K562 (cell line): ENCODE measurements at regions not wholly inside any gene's neighbourhood (a gene's known extent, or its start where the extent isn't known, plus 50 kb on each side); places are given as distances from the start of the nearest gene placed in this dataset.

Experiments used
- ATAC-seq: fragments of 200-7000 bp; cut with Tn5 transposase; 3 replicates; pipeline ENCODE4 v1.9.1; 2020; ENCODE audit warnings: moderate library complexity
- BruUV-seq: library from RNA; stranded (reverse); fragments of 400-500 nt; replicated peaks from 2 replicates; lab custom pipeline; 2021; lab: Mats Ljungman, UMichigan
- CTCF ChIA-PET: fragments of 300-600 bp; formaldehyde crosslinking; extraction: SDS; loops from one replicate; lab custom pipeline; 2021; ENCODE audit warnings: low intra/inter-chr PET ratio; lab: Yijun Ruan, JAX
- POLR2A ChIA-PET: fragments of 300-600, 350-650 bp; sonication (Branson Sonifier 250); formaldehyde crosslinking; extraction: SDS; loops from one replicate; lab custom pipeline; 2021; ENCODE audit warnings: antibody characterized with exemption, inconsistent platforms; lab: Yijun Ruan, JAX
- DNase-seq, 4 experiments: peaks; one replicate each; pipeline versions ENCODE4 v3.0.0 to v3.0.0-alpha.2; 2011 to 2018; ENCODE audit warnings: low spot score in 3 of 4, mixed read lengths in 3 of 4; ENCODE audit errors: extremely low read depth in 1 of 4
- FAIRE-seq: peaks from 2 replicates; lab custom pipeline; 2011; peaks lifted over from hg19 to GRCh38; lab: Jason Lieb, UNC
- H2AFZ ChIP-seq: 2 replicates; pipeline ENCODE4 v1.6.0; 2011; ENCODE audit warnings: low read depth, low read length, control low read depth, inconsistent platforms
- H3K27ac ChIP-seq: fragments of 200-600 bp; 3 replicates; pipeline ENCODE4 v1.8.0; 2011; ENCODE audit warnings: low read depth, mild to moderate bottlenecking, control low read depth, inconsistent platforms, low read length, moderate library complexity, mixed read lengths; ENCODE audit errors: extremely low read depth
- H3K27me3 ChIP-seq, 2 experiments: fragments of 300-600 bp in 1 of 2; 2 replicates in 1 of 2; 3 replicates in 1 of 2; pipeline versions ENCODE4 v1.6.0 to v1.8.0; 2011; ENCODE audit warnings: inconsistent platforms in 2 of 2, low read length in 2 of 2, mild to moderate bottlenecking in 1 of 2, mixed read lengths in 1 of 2, moderate library complexity in 1 of 2; ENCODE audit not compliant: control insufficient read depth in 2 of 2, insufficient read depth in 2 of 2
- H3K36me3 ChIP-seq: fragments of 300-600 bp; 3 replicates; pipeline ENCODE4 v1.8.0; 2011; ENCODE audit warnings: mild to moderate bottlenecking, low read length, inconsistent platforms; ENCODE audit not compliant: control insufficient read depth, insufficient read depth
- H3K4me1 ChIP-seq, 2 experiments: fragments of 200-600 bp in 1 of 2; replicated peaks in 1 of 2; 2 replicates in 1 of 2; 3 replicates in 1 of 2; pipeline versions ENCODE4 v1.5.1 to v1.8.0; 2011; ENCODE audit warnings: inconsistent platforms in 2 of 2, low read length in 2 of 2, mild to moderate bottlenecking in 1 of 2, mixed read lengths in 1 of 2, moderate library complexity in 1 of 2; ENCODE audit not compliant: control insufficient read depth in 2 of 2, insufficient read depth in 2 of 2
- H3K4me2 ChIP-seq: 2 replicates; pipeline ENCODE4 v1.6.1; 2011; ENCODE audit warnings: low read length, control low read depth, inconsistent platforms, mixed read lengths; ENCODE audit not compliant: insufficient read depth
- H3K4me3 ChIP-seq: fragments of 200-600 bp; sonication (generic), shearing (Covaris generic); 2 replicates; pipeline ENCODE4 v1.5.1; 2016; ENCODE audit warnings: control low read depth, inconsistent platforms
- H3K79me2 ChIP-seq: fragments of 200-600 bp; 3 replicates; pipeline ENCODE4 v1.8.0; 2011; ENCODE audit warnings: low read length, inconsistent platforms; ENCODE audit not compliant: control insufficient read depth, insufficient read depth
- H3K9ac ChIP-seq, 2 experiments: 2 replicates each; pipeline versions ENCODE4 v1.6.0 to v1.6.1; 2011; ENCODE audit warnings: low read depth in 2 of 2, low read length in 2 of 2, control low read depth in 1 of 2, inconsistent platforms in 1 of 2, mild to moderate bottlenecking in 1 of 2, mixed read lengths in 1 of 2; ENCODE audit not compliant: insufficient read depth in 1 of 2
- H3K9me1 ChIP-seq: one replicate; pipeline ENCODE4 v1.6.0; 2011; ENCODE audit warnings: inconsistent platforms, mild to moderate bottlenecking, low read length, moderate library complexity; ENCODE audit not compliant: control insufficient read depth, insufficient read depth
- H3K9me3 ChIP-seq: replicated peaks from 2 replicates; pipeline ENCODE4 v1.5.1; 2011; ENCODE audit warnings: low read depth, low read length, inconsistent platforms; ENCODE audit not compliant: control insufficient read depth, insufficient read depth
- H4K20me1 ChIP-seq: replicated peaks from 2 replicates; pipeline ENCODE4 v1.6.1; 2011; ENCODE audit warnings: low read length, inconsistent platforms, mixed read lengths; ENCODE audit not compliant: control insufficient read depth, insufficient read depth
- DLX4 ChIP-seq: fragments of 250-450 bp; sonication (Bioruptor Pico); IDR thresholded peaks from 2 replicates; pipeline ENCODE4 v1.6.1; 2021; ENCODE audit warnings: mild to moderate bottlenecking
- HOMEZ ChIP-seq: fragments of 250-450 bp; sonication (Bioruptor Pico); IDR thresholded peaks from 2 replicates; pipeline ENCODE4 v1.4.0; 2020; ENCODE audit warnings: mild to moderate bottlenecking, moderate library complexity
- RERE ChIP-seq: sonication (generic); formaldehyde crosslinking; IDR thresholded peaks from 2 replicates; pipeline ENCODE4 v1.8.0; 2023; ENCODE audit warnings: missing genetic modification reagents, mild to moderate bottlenecking, borderline replicate concordance
- TBP ChIP-seq: optimal IDR thresholded peaks from 2 replicates; pipeline ENCODE3; 2011; ENCODE audit warnings: low read depth, low read length, improper control_type of control experiment
- ZBTB1 ChIP-seq: sonication (generic); formaldehyde crosslinking; IDR thresholded peaks from 2 replicates; pipeline ENCODE4 v1.8.1; 2023; ENCODE audit warnings: missing genetic modification reagents, low read depth, mild to moderate bottlenecking, borderline replicate concordance
- ZBTB33 ChIP-seq: sonication (generic); formaldehyde crosslinking; IDR thresholded peaks from 2 replicates; pipeline ENCODE4 v1.8.1; 2023; ENCODE audit warnings: mild to moderate bottlenecking, missing genetic modification reagents
- ZNF277 ChIP-seq: fragments of 250-450 bp; sonication (Bioruptor Pico); IDR thresholded peaks from 2 replicates; pipeline ENCODE4 v1.8.0; 2022; ENCODE audit warnings: inconsistent platforms, mild to moderate bottlenecking, moderate library complexity, borderline replicate concordance
- ZNF551 ChIP-seq: fragments of 250-450 bp; sonication (Bioruptor Pico); IDR thresholded peaks from 2 replicates; pipeline ENCODE4 v1.5.0; 2021; ENCODE audit warnings: mild to moderate bottlenecking, moderate library complexity
- ZNF695 ChIP-seq: fragments of 450-650 bp; formaldehyde crosslinking; IDR thresholded peaks from 2 replicates; pipeline ENCODE4 v1.4.0; 2020; ENCODE audit warnings: mild to moderate bottlenecking, moderate library complexity
- WGBS: fragments of 100-300 bp; shearing (Covaris generic); methylation state at CpG from one replicate; pipeline ENCODE4 v1.1.6; 2016; ENCODE audit warnings: low coverage, mixed read lengths; ENCODE audit not compliant: insufficient coverage; ENCODE audit errors: missing lambda C conversion rate; 5-methylcytosine and 5-hydroxymethylcytosine counted together
- in situ Hi-C: fragments of 300-500 bp; cut with MboI; formaldehyde crosslinking; loops from 4 replicates; pipeline ENCODE4 v1.15.0; 2018; ENCODE audit warnings: inconsistent platforms, mixed read lengths
- intact Hi-C: fragments of 100-400 bp; cut with micrococcal nuclease; formaldehyde crosslinking; loops from 2 replicates; pipeline ENCODE4 v1.14.2; 2022

GRCh38 chr3:18283680-18284079 is 141.5 kb downstream of the SATB1 start:
- DNase-seq (no peak), ATAC-seq (no peak), FAIRE-seq (no peak)
- no peak overlapping the region for H3K4me2 ChIP-seq
- H3K36me3 ChIP-seq, result no peaks in the 10 kb centered on the region
- POLR2A ChIA-PET, result interaction anchor here (0.6 kb wide), 1 partner anchor 307 kb away, joined by 3 read pairs; no protein-coding TSS in a partner anchor
- WGBS, result 4% methylated on average over 2 of the region's 2 CpGs
- no peak overlapping the region for H3K27ac ChIP-seq
- intact Hi-C loops, result no loop called here
- H3K9me3 ChIP-seq, result no peaks in the 10 kb centered on the region
- no peaks in the 10 kb centered on the region for H3K79me2 ChIP-seq
- no peaks in the 10 kb centered on the region for H3K9me1 ChIP-seq
- no peak overlapping the region for H2AFZ ChIP-seq
- no TSS peak for BruUV-seq
- no peak for TF ChIP-seq ZNF551 (CRISPR knock-in tag)
- no peak for TF ChIP-seq TBP
- TF ChIP-seq ZBTB33 (CRISPR knock-in tag), result no peak
- TF ChIP-seq DLX4 (CRISPR knock-in tag), result no peak
- no peak for TF ChIP-seq ZBTB1 (CRISPR knock-in tag)
- no peak for TF ChIP-seq HOMEZ (CRISPR knock-in tag)
- no peak for TF ChIP-seq RERE (CRISPR knock-in tag)
- no peak for TF ChIP-seq ZNF277 (CRISPR knock-in tag)
- TF ChIP-seq ZNF695 (CRISPR knock-in tag), result no peak
- no peaks in the 10 kb centered on the region for H3K27me3 ChIP-seq
- no peaks in the 10 kb centered on the region for H4K20me1 ChIP-seq
- H3K4me3 ChIP-seq, result no peak overlapping the region
- no peaks in the 10 kb centered on the region for H3K4me1 ChIP-seq
- in situ Hi-C loops, result no loop called here
- no peak overlapping the region for H3K9ac ChIP-seq
- CTCF ChIA-PET, result no interaction called here
